HG02798 (cell line): ENCODE measurements at regions not wholly inside any gene's neighbourhood (a gene's known extent, or its start where the extent isn't known, plus 50 kb on each side); places are given as distances from the start of the nearest gene placed in this dataset.

Experiments used
- ATAC-seq: cut with Tn5 transposase; IDR thresholded peaks from one replicate; pipeline ENCODE4 v1.9.1; 2021; ENCODE audit warnings: mild to moderate bottlenecking; ENCODE audit not compliant: unreplicated experiment, poor library complexity

GRCh38 chr4:96874657-96875056 is 1034.8 kb downstream of the PDHA2 start:
- no peak for ATAC-seq

GRCh38 chr4:96879527-96879926 is 1039.6 kb downstream of the PDHA2 start:
- no peak for ATAC-seq

- no peak for ATAC-seq
These were observed 1048.0 kb downstream of the PDHA2 start for GRCh38 chr4:96887857-96888256.

GRCh38 chr4:96894621-96895020 is 1054.7 kb downstream of the PDHA2 start:
- ATAC-seq = no peak

- ATAC-seq = no peak
These were observed 1055.9 kb downstream of the PDHA2 start for GRCh38 chr4:96895826-96896225.

- no peak for ATAC-seq
These were observed 1072.8 kb downstream of the PDHA2 start for GRCh38 chr4:96912716-96913115.

GRCh38 chr4:96913441-96914080 is 1073.7 kb downstream of the PDHA2 start:
- ATAC-seq = no peak

- ATAC-seq = no peak
These were observed 1076.8 kb downstream of the PDHA2 start for GRCh38 chr4:96916711-96917110.

- no peak for ATAC-seq
These were observed 1097.0 kb downstream of the PDHA2 start for GRCh38 chr4:96936886-96937285.

- no peak for ATAC-seq
These were observed 1106.7 kb downstream of the PDHA2 start for GRCh38 chr4:96946552-96946951.

- ATAC-seq = no peak
These were observed 1112.7 kb downstream of the PDHA2 start for GRCh38 chr4:96952610-96953009.

- no peak for ATAC-seq
These were observed 1115.3 kb downstream of the PDHA2 start for GRCh38 chr4:96955226-96955625.

GRCh38 chr4:96955691-96956090 is 1115.8 kb downstream of the PDHA2 start:
- no peak for ATAC-seq

- ATAC-seq = no peak
These were observed 1129.6 kb downstream of the PDHA2 start for GRCh38 chr4:96969455-96969854.

GRCh38 chr4:96972920-96973319 is 1133.0 kb downstream of the PDHA2 start:
- ATAC-seq = no peak

- ATAC-seq = no peak
These were observed 1134.4 kb downstream of the PDHA2 start for GRCh38 chr4:96974295-96974694.

- ATAC-seq = no peak
These were observed 1143.9 kb downstream of the PDHA2 start for GRCh38 chr4:96983830-96984229.

- ATAC-seq = no peak
These were observed 1146.9 kb downstream of the PDHA2 start for GRCh38 chr4:96986816-96987215.

GRCh38 chr4:96991083-96991482 is 1151.2 kb downstream of the PDHA2 start:
- no peak for ATAC-seq

GRCh38 chr4:96992443-96992842 is 1150.8 kb downstream of the STPG2 start:
- ATAC-seq = no peak

- ATAC-seq = peak; percentile 43
These were observed 1149.7 kb downstream of the STPG2 start for GRCh38 chr4:96993560-96993959.

GRCh38 chr4:97003715-97004114 is 1139.6 kb downstream of the STPG2 start:
- no peak for ATAC-seq

- ATAC-seq = no peak
These were observed 1130.0 kb downstream of the STPG2 start for GRCh38 chr4:97013309-97013708.
